Body of pancreas (tissue), 4 donors: ENCODE measurements at regions not wholly inside any gene's neighbourhood (a gene's known extent, or its start where the extent isn't known, plus 50 kb on each side); places are given as distances from the start of the nearest gene placed in this dataset.

Source experiments
- POLR2A ChIP-seq, 3 donors: fragments of 450-650 bp; IDR thresholded peaks; one replicate each; pipeline ENCODE4 v1.6.1; 2016; ENCODE audit warnings: antibody characterized with exemption in 3 of 3, mild to moderate bottlenecking in 2 of 3
- TF ChIP-seq, protein P1 (sequence below), 7 experiments: fragments of 450-650 bp in 4 of 7; fragments of 200-600 bp in 3 of 7; sonication (generic) in 3 of 7; IDR thresholded peaks; one replicate each; pipeline ENCODE4 v1.5.1; 2016 to 2019; ENCODE audit warnings: antibody characterized with exemption in 7 of 7

DNA sequence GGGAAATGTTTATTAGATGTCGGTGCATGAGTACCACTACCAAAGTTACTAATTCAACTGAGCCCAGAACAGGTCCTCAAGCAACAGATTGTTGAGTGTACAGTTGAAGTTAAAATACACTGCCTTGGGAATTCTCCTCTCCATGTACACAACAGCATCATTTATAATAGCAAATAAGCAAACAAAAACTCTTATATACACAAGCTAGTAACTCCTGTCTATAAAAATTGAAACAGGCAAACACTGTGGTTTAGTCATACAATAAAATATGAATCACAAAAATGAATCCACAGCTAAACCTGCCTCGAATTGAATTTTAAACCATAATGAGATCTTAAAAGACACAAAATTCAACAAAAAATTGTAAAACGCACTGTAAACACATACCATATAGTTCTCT is 681.1 kb downstream of the C12orf50 start:
- TF ChIP-seq, protein P1, sequence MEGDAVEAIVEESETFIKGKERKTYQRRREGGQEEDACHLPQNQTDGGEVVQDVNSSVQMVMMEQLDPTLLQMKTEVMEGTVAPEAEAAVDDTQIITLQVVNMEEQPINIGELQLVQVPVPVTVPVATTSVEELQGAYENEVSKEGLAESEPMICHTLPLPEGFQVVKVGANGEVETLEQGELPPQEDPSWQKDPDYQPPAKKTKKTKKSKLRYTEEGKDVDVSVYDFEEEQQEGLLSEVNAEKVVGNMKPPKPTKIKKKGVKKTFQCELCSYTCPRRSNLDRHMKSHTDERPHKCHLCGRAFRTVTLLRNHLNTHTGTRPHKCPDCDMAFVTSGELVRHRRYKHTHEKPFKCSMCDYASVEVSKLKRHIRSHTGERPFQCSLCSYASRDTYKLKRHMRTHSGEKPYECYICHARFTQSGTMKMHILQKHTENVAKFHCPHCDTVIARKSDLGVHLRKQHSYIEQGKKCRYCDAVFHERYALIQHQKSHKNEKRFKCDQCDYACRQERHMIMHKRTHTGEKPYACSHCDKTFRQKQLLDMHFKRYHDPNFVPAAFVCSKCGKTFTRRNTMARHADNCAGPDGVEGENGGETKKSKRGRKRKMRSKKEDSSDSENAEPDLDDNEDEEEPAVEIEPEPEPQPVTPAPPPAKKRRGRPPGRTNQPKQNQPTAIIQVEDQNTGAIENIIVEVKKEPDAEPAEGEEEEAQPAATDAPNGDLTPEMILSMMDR (IDR thresholded peaks at IDR 0.05), result no peak
- TF ChIP-seq POLR2A (IDR thresholded peaks at IDR 0.05), result no peak
